Inflammatory macrophage treated with lipopolysaccharide for 1 hour (primary cell): ENCODE measurements at regions not wholly inside any gene's neighbourhood (a gene's known extent, or its start where the extent isn't known, plus 50 kb on each side); places are given as distances from the start of the nearest gene placed in this dataset.

Source experiments
- DNase-seq, 2 donors: peaks; one replicate each; pipeline ENCODE4 v3.0.0-alpha.2; 2020 to 2022

DNA sequence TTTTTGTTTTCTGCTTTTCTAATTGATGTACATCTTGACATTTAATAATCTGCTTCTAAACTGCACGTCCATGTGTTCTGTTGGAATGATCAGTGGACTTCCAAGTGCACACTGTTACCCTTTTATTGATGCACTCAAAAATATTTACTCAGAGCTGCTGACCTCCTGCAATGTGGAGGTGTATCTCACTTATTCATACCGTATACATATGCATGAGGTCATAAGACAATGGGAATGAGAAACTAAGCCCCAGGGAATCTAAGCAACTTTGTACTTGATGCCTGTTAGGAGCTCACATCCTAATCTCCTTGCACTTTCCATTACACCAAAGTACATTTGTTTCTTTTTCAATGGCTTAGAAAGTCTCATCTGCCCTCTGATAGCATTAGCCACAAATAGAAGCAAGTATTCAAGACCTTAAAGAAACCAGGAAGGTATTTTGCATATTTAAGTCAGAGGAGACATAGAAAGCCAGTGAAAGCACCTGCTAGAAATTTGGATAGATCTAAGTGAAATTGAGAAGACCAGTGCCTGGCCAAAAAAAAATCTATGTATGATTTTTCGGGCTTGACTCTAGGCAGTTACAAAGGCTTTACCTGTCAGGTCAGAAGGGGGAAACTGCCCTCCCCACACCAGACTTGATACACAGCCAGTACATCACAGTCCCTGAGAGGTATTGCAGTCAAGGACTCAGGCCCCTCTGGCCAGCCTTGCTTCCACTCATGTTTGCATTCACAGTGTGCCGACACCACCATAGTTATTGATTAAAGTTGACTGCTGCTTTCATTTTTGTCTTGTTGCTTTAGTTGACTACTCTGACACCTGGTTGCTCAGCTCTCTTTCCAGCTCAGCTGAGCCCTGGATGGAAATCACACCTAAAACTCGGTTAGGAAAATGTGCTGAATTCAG, 391.7 kb upstream of the CYRIA start:
- no peak for DNase-seq

GRCh38 chr2:17056236-17056635, 390.6 kb upstream of the CYRIA start:
- no peak for DNase-seq

- no peak for DNase-seq
Observed at GRCh38 chr2:17052001-17052400, 386.4 kb upstream of the CYRIA start.

- no peak for DNase-seq
Observed at GRCh38 chr2:17051538-17051937, 385.9 kb upstream of the CYRIA start.

- no peak for DNase-seq
Observed at GRCh38 chr2:17043173-17043572, 377.5 kb upstream of the CYRIA start.

GRCh38 chr2:17036361-17036760, 370.7 kb upstream of the CYRIA start:
- DNase-seq, result no peak

GRCh38 chr2:17035010-17035409, 369.4 kb upstream of the CYRIA start:
- no peak for DNase-seq

DNA sequence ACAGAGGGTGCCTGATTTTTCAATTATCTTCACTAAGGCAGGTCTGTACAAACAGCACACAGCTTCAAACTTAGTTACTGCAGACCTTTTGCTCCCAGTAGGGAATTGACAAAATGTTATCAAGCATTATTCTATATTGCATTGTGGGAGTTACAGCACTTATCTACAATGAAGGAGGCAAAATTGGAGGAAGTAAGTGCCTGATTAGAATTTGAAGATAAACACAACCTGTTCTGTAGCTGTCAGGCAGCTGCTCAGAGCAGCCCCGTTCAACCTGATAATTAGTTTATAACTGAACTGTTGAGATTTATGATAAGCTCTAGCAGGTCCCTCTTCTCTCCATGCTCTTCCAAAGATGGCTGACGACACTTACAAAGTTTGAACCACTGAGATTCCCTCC, 364.4 kb upstream of the CYRIA start:
- no peak for DNase-seq

- no peak for DNase-seq
Observed at GRCh38 chr2:17012297-17012696, 346.7 kb upstream of the CYRIA start.

- no peak for DNase-seq
Observed at GRCh38 chr2:17010104-17010503, 344.5 kb upstream of the CYRIA start.

DNA sequence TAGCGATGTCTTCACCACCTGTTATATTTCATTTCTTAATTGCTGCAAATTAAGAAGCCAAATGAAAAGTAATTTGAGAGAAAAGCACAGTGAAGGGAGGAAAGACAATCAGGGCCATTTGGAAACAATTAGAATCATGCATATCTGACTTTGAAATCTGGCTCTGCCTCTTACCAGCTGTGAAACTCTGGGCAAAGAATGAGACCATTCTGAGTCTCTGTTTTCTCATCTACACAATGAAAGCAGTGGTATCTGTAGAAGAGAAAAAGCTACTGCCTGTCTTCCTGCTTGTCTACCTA, 334.5 kb upstream of the CYRIA start:
- DNase-seq, result no peak

- no peak for DNase-seq
Observed at GRCh38 chr2:16999347-17000183, 333.9 kb upstream of the CYRIA start.

DNA sequence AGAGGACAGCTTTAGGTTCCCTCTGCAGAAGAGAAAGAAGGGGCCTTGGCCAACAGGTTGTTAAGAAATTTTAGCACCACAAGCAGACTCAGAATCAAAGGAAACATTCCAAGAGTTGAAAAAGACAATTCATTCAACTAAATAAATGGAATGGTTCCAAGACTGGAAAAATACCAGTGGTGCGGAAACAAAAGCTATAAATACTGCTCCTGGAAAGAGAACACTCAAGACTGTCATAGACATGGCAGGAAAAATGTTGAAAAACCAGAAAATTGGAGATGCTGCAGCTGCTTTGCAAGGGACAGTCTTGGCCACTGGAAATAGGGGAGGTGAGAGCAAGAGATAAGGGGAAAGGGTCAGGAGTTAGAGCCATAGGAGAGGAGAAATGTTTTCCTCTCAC, 312.7 kb upstream of the CYRIA start:
- no peak for DNase-seq

DNA sequence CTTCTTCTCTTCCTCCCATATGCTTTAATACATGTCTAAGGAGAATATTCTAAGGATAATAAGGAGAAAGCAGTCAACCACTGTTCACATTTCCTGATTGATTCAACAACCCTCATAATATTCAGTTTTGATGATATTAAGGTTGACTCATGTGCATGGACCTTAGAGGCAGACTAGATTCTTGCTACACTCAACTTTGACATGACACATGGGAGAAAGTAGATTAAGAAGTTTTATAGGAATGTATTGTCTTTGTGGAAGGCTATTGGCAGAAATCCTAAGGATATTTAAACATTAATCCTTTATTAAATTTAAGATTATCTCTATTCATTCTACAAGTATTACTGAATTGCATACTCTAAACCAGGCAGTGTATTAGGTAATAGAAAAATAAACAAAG, 309.1 kb upstream of the CYRIA start:
- no peak for DNase-seq

- DNase-seq, result no peak
Observed at GRCh38 chr2:16973586-16974286, 308.1 kb upstream of the CYRIA start.

GRCh38 chr2:16972276-16972675, 306.6 kb upstream of the CYRIA start:
- DNase-seq, result no peak

DNA sequence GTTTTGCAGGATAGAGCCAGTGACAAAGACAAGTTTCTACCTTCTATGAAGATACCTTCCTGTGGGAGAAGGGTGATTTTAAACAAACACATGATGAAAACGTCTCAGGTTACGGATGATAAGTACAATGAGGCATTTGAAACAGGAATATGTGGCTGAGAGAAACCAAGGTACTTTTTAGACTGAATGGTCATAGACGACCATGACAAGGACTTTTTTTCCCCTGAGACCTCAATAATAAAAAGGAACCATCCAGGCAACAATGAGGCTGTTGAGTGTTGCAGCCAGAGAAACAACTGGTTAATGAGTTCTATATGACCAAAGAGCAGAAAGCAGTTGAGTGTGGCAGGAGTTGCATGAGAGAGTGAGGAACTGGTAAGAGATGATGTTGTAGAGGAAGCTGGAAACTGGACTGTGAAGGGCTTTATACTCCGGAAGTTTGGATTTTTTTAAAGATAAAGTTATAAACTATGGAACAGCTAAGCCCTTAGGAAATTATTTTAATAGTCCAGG, 306.1 kb upstream of the CYRIA start:
- DNase-seq, result no peak

DNA sequence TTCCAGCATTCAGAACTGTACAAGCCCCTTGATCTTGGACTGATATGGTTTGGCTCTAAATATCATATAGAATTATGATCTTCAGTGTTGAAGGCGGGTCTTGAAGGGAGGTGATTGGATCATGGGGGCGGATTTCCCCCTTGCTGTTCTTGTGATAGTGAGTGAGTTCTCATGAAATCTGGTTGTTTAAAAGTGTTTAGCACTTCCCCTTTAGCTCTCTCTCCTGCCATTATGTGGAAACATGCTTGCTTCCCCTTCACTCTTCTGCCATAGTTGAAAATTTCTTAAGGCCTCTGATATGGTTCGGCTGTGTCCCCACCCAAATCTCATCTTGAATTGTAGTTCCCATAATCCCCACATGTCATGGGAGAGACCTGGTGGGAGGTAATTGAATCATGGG, 305.3 kb upstream of the CYRIA start:
- DNase-seq, result peak; percentile 13 to 22

DNA sequence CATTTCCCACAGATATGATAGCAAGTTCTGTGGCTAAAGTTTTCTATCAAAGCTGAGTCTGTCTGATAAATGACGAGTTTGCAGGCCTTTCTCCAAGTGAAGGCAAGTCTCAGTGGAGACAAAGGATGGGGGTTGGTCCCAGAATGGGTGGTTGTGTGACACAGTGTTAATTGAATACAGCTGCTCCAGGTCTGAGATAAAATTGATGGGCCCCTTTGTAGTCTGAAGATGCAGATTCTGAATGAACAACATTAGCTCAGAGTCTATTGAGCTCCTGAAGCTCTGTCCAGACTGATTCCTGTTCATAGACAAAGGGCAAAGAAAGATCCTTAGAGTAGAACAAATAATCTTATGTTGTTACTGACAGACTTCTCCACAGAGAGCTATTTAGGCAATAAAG, 296.9 kb upstream of the CYRIA start:
- DNase-seq, result no peak

- DNase-seq, result no peak
Observed at GRCh38 chr2:16960579-16960978, 294.9 kb upstream of the CYRIA start.

GRCh38 chr2:16958266-16958665, 292.6 kb upstream of the CYRIA start:
- no peak for DNase-seq

GRCh38 chr2:16952805-16953204, 287.2 kb upstream of the CYRIA start:
- no peak for DNase-seq

DNA sequence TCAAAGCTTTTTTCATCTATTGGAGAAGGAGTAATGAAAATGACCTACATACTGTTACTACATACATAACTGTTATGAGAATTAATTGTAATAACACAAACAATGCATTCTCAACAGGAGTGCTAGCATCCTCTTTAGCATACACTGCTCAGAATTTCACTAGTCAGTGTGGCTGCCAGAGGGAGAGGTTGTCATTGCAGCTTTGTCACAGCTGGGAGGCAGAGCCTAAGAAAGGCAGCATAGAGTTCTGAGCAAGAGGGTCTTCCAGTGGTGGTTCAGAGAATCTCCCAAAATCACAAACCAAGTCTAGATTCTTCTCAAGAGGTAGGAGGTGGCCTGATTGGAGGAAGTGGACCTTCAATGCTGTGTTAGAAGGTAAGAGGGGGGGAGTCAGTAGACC, 286.7 kb upstream of the CYRIA start:
- no peak for DNase-seq
